Choroid plexus epithelial cell (primary cell): ENCODE measurements at regions not wholly inside any gene's neighbourhood (a gene's known extent, or its start where the extent isn't known, plus 50 kb on each side); places are given as distances from the start of the nearest gene placed in this dataset.
"Not testable (repeated sequence)": the region's sequence is repeated elsewhere in the genome, so short reads cannot be mapped to it uniquely, and the experiment has no call there.

Source experiments
- DNase-seq: peaks from one replicate; pipeline ENCODE4 v3.0.0-alpha.2; 2010; ENCODE audit warnings: low read depth
- H3K4me3 ChIP-seq: 2 replicates; pipeline ENCODE4 v1.5.1; 2011; ENCODE audit warnings: low read depth, mild to moderate bottlenecking, control low read depth, low read length, moderate library complexity
- TF ChIP-seq, protein P1 (sequence below): conservative IDR thresholded peaks from 2 replicates; pipeline ENCODE4 v1.5.1; 2011; ENCODE audit warnings: low read depth, mild to moderate bottlenecking, control low read depth, inconsistent platforms, low read length, moderate library complexity

DNA sequence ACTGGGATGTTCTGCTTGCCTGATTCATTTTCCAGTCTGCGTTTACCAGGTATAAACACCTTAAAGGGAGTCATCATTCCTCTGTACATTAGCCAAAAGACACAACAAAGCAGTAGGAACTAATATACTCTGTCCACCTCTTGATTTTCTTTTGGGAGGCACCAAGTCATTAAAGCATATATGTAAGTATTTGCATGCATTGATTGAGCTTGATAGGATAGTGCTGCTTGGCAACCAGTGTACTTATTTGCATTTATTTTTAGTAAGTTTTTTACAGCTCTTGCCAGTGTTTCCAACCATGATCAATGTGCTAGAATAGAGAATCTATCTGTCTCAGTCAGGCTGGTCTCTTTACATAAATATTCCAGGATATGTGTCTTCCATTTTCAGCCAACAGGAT is 353.3 kb upstream of the SEMA3C start:
- TF ChIP-seq, protein P1, sequence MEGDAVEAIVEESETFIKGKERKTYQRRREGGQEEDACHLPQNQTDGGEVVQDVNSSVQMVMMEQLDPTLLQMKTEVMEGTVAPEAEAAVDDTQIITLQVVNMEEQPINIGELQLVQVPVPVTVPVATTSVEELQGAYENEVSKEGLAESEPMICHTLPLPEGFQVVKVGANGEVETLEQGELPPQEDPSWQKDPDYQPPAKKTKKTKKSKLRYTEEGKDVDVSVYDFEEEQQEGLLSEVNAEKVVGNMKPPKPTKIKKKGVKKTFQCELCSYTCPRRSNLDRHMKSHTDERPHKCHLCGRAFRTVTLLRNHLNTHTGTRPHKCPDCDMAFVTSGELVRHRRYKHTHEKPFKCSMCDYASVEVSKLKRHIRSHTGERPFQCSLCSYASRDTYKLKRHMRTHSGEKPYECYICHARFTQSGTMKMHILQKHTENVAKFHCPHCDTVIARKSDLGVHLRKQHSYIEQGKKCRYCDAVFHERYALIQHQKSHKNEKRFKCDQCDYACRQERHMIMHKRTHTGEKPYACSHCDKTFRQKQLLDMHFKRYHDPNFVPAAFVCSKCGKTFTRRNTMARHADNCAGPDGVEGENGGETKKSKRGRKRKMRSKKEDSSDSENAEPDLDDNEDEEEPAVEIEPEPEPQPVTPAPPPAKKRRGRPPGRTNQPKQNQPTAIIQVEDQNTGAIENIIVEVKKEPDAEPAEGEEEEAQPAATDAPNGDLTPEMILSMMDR: no peak
- DNase-seq: no peak
- no peak overlapping the region for H3K4me3 ChIP-seq

DNA sequence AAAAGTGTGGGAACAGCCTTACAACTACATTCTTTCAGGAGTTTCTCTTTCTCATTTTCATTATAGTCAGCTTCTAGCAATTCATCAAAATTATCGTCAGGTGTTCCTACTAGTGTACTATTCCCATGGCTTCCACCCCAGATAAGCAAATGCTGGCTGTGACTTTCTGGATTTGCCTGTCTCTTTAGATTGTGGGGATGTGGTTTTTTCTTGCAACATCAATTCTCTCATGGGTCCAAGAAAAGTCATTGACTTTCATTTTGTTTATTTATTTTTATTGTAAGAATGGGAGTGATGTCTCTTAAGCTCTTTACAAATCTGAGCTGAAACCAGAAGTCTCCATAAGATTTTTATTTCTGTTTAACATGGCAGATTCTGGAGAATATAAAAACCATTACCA is 349.7 kb upstream of the SEMA3C start:
- DNase-seq: peak; percentile 79
- TF ChIP-seq, protein P1: no peak
- no peak overlapping the region for H3K4me3 ChIP-seq

DNA sequence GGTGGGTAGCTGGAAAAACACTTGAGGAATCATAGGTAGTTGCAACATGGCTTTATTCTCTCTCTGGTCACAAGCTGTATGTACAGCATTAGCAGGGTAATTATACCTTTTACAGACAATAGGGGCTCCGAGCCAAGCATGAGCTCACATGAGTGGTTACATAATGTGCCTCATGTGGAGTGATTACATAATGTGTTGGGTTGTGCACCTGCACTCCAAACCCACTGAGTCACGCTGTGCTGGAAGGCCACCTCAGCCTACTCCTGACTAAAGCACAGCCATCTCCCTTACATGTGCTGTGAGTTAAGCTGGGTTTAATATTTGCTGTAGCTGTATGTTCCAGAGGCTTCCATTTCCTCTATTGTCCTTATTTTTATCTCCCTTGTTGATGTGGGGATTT is 348.7 kb upstream of the SEMA3C start:
- DNase-seq: peak; percentile 94
- TF ChIP-seq, protein P1: no peak
- no peak overlapping the region for H3K4me3 ChIP-seq

DNA sequence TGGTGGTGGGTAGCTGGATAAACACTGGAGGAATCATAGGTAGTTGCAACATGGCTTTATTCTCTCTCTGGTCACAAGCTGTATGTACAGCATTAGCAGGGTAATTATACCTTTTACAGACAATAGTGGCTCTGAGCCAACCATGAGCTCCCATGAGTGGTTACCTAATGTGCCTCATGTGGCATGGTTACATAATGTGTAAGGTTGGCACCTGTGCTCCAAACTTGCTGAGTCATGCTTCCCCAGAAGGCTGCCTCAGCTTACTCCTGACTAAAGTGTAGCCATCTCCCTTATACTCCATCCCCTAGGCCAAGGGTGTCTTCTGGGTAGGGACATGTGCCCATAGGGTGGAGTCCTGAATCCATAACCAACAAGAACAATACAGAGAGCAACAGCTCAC is 345.3 kb upstream of the SEMA3C start:
- DNase-seq: no peak
- no peak overlapping the region for H3K4me3 ChIP-seq
- TF ChIP-seq, protein P1: no peak

DNA sequence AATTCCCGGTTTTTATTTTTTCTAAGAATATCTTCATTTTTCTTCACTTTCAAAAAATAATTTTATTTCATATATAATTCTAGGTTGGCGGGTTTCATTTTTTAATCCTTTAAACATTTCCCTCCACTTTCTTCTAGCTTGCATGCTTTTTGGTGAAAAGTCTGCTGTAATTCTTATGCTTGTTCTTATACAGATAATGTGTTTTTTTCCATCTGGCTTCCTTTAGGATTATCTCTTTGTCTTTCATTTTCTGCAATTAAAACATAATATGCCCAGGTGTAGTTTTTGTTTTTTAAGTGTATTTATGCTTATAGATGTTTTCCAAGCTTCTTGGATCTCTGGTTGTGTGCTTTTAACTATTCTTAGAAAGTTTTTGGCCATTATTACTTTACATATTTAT is 341.3 kb upstream of the SEMA3C start:
- DNase-seq: peak; percentile 39
- TF ChIP-seq, protein P1: no peak
- H3K4me3 ChIP-seq: no peak overlapping the region

DNA sequence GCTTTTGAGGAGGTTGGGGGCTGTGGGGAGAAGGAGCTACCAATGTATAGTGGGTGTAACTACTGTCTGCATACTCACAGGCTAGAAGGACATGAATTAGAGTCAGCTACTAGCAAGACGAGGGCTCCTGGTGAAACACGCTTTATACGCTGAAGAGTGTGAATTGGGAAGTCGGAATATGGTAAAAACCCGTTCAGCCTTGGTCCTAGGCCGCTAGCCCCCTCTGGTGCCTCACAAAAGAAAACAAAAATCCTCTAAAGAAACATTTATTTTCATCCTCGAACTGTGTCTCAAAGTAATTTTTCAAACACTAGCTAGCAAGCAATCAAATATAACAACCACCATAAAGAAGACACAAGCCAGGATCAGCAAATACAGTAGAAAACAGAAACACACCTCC is 338.1 kb upstream of the SEMA3C start:
- peak; percentile 49 for DNase-seq
- no peak overlapping the region for H3K4me3 ChIP-seq
- TF ChIP-seq, protein P1: peak; percentile 48

DNA sequence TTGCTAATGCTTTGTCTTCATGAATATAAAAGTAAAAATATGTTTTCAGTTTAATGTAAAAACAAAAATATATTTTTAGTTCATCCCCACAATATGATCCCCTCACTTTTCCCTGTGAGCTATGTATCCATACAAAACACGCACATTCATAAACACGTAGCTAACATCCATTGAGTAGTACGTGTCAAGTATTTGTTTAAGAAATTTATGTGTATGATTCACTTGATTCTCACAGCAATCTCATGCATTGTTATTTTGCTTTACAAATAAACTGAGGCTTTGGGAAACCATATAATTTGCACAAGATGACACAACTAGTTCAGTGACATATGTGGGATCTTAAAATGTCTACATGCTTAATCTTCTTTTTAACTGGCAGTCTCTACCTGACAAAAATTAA is 329.6 kb upstream of the SEMA3C start:
- no peak overlapping the region for H3K4me3 ChIP-seq
- no peak for DNase-seq
- TF ChIP-seq, protein P1: no peak

DNA sequence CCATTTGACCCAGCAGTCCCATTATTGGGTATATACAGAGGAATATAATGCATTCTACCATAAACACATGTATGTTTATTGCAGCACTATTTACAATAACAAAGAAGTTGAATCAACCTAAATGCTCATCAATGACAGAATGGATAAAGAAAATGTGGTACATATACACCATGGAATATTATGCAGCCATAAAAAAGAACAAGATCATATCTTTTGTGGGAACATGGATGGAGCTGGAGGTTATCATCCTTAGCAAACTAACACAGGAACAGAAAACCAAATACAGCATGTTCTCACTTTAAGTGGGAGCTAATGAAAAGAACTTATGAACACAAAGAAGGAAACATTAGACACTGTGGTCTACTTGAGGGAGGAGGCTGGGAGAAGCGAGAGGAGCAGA is 328.5 kb upstream of the SEMA3C start:
- H3K4me3 ChIP-seq, DNase-seq: not testable (repeated sequence)
